HG03175 (cell line): ENCODE measurements at regions not wholly inside any gene's neighbourhood (a gene's known extent, or its start where the extent isn't known, plus 50 kb on each side); places are given as distances from the start of the nearest gene placed in this dataset.
A peak's percentile ranks its signal among the peaks of the same experiment; 100 is the strongest.

Experiments
- ATAC-seq: cut with Tn5 transposase; IDR thresholded peaks from one replicate; pipeline ENCODE4 v1.9.1; 2021; ENCODE audit warnings: mild to moderate bottlenecking, moderate library complexity; ENCODE audit not compliant: unreplicated experiment

GRCh38 chr1:50358962-50359361 lies 64.3 kb downstream of the DMRTA2 start:
- ATAC-seq = no peak

- no peak for ATAC-seq
Observed at GRCh38 chr1:50357186-50357585, 66.1 kb downstream of the DMRTA2 start.

- no peak for ATAC-seq
Observed at GRCh38 chr1:50354813-50355212, 68.4 kb downstream of the DMRTA2 start.

- no peak for ATAC-seq
Observed at GRCh38 chr1:50352428-50352827, 70.8 kb downstream of the DMRTA2 start.

GRCh38 chr1:50350868-50351267 lies 72.4 kb downstream of the DMRTA2 start:
- ATAC-seq = no peak

GRCh38 chr1:50350421-50350820 lies 72.8 kb downstream of the DMRTA2 start:
- no peak for ATAC-seq

- ATAC-seq = no peak
Observed at GRCh38 chr1:50349242-50349565, 74.0 kb downstream of the DMRTA2 start.

- peak; percentile 72 for ATAC-seq
Observed at GRCh38 chr1:50348449-50349241, 74.6 kb downstream of the DMRTA2 start.

GRCh38 chr1:50347933-50348332 lies 75.3 kb downstream of the DMRTA2 start:
- no peak for ATAC-seq

- ATAC-seq = no peak
Observed at GRCh38 chr1:50346621-50347020, 76.6 kb downstream of the DMRTA2 start.

GRCh38 chr1:50343323-50343722 lies 79.9 kb downstream of the DMRTA2 start:
- no peak for ATAC-seq

- ATAC-seq = no peak
Observed at GRCh38 chr1:50342525-50342924, 80.7 kb downstream of the DMRTA2 start.

- no peak for ATAC-seq
Observed at GRCh38 chr1:50335036-50335435, 88.2 kb downstream of the DMRTA2 start.

GRCh38 chr1:50333595-50333974 lies 89.7 kb downstream of the DMRTA2 start:
- peak; percentile 80 for ATAC-seq

GRCh38 chr1:50332941-50333594 lies 90.2 kb downstream of the DMRTA2 start:
- ATAC-seq = peak; percentile 71

GRCh38 chr1:50329332-50329932 lies 93.8 kb downstream of the DMRTA2 start:
- ATAC-seq = no peak

- no peak for ATAC-seq
Observed at GRCh38 chr1:50328552-50328951, 94.7 kb downstream of the DMRTA2 start.

- ATAC-seq = no peak
Observed at GRCh38 chr1:50326026-50326425, 97.2 kb downstream of the DMRTA2 start.

- ATAC-seq = no peak
Observed at GRCh38 chr1:50322579-50322978, 100.7 kb downstream of the DMRTA2 start.

GRCh38 chr1:50318428-50318827 lies 104.8 kb downstream of the DMRTA2 start:
- no peak for ATAC-seq

- no peak for ATAC-seq
Observed at GRCh38 chr1:50308878-50309277, 114.4 kb downstream of the DMRTA2 start.

- no peak for ATAC-seq
Observed at GRCh38 chr1:50305808-50306207, 117.4 kb downstream of the DMRTA2 start.
